Lower leg skin (tissue), 4 donors: ENCODE measurements at regions not wholly inside any gene's neighbourhood (a gene's known extent, or its start where the extent isn't known, plus 50 kb on each side); places are given as distances from the start of the nearest gene placed in this dataset.

Experiments
- DNase-seq, 2 donors: peaks; one replicate each; pipeline ENCODE4 v3.0.0-alpha.2; 2019; ENCODE audit warnings: low spot score in 2 of 2
- H3K4me3 ChIP-seq: fragments of 200-600 bp; sonication (generic); 2 replicates; pipeline ENCODE4 v1.5.1; 2017; ENCODE audit warnings: mild to moderate bottlenecking, low read depth; ENCODE audit not compliant: poor library complexity, severe bottlenecking
- POLR2A ChIP-seq, 2 donors: fragments of 450-650 bp; IDR thresholded peaks; one replicate each; pipeline ENCODE4 v1.6.1; 2016 to 2017; ENCODE audit warnings: antibody characterized with exemption in 2 of 2, mild to moderate bottlenecking in 1 of 2, moderate library complexity in 1 of 2
- WGBS, 2 donors: methylation state at CpG; one replicate each; pipeline ENCODE4 v1.1.5; 2018; 5-methylcytosine and 5-hydroxymethylcytosine counted together
- intact Hi-C: fragments of 100-400 bp; cut with DNase I; formaldehyde crosslinking; loops from one replicate; pipeline ENCODE4 v1.15.0; 2023; ENCODE audit warnings: low total_unique reads
- TF ChIP-seq, protein P1 (sequence below), 3 donors: fragments of 450-650 bp; IDR thresholded peaks; one replicate each; pipeline ENCODE4 v1.5.1; 2016; ENCODE audit warnings: antibody characterized with exemption in 3 of 3, mild to moderate bottlenecking in 3 of 3, moderate library complexity in 2 of 3

- H3K4me3 ChIP-seq = no peak overlapping the region
- TF ChIP-seq, protein P1, sequence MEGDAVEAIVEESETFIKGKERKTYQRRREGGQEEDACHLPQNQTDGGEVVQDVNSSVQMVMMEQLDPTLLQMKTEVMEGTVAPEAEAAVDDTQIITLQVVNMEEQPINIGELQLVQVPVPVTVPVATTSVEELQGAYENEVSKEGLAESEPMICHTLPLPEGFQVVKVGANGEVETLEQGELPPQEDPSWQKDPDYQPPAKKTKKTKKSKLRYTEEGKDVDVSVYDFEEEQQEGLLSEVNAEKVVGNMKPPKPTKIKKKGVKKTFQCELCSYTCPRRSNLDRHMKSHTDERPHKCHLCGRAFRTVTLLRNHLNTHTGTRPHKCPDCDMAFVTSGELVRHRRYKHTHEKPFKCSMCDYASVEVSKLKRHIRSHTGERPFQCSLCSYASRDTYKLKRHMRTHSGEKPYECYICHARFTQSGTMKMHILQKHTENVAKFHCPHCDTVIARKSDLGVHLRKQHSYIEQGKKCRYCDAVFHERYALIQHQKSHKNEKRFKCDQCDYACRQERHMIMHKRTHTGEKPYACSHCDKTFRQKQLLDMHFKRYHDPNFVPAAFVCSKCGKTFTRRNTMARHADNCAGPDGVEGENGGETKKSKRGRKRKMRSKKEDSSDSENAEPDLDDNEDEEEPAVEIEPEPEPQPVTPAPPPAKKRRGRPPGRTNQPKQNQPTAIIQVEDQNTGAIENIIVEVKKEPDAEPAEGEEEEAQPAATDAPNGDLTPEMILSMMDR (IDR thresholded peaks at IDR 0.05) = no peak
- no peak for TF ChIP-seq POLR2A (IDR thresholded peaks at IDR 0.05)
- intact Hi-C loops = no loop called here
- DNase-seq = no peak
- 79 to 80% methylated on average over 2 of the region's 2 CpGs for WGBS, 2 donors
These were observed 267.1 kb downstream of the CYRIA start for GRCh38 chr2:16398486-16399043.

DNA sequence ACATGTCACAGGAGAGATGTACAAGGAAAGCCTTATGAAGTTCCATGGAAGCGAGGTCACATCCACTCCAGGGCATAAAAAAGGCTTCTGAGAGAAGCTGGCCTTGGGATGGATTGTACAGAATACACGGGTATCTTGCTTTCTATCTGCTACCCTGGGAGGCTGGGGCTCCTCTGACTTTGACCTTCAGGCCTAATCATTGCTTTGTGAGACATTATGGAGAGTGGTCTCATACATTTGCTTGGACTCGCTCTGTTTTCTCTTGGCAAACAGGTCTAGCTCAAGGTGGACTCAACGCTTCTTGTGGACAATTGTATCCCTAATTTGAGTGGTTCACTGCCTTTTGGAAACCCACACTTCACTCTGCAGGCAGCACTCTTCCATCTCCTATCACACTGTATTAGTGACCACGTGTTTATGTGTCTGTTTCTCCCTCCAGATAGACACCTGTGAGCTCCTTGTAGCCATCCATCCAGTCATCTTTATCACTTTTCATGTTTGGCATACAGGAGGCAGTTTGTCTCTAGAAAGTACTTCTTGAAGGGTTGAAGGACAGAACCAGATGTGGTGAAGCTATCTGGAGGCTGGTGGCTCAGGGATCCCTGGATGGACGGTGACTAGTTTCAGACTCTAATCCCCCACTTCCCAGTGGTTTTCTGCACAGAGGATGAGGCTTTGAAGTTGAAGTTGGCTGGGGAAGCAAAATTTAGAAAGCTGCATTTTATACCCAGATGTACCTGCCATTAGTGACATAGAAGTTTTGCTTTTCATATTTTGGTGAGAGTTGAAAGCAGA, 267.8 kb downstream of the CYRIA start:
- TF ChIP-seq, protein P1 (IDR thresholded peaks at IDR 0.05) = no peak
- TF ChIP-seq POLR2A (IDR thresholded peaks at IDR 0.05) = no peak
- no peak overlapping the region for H3K4me3 ChIP-seq
- 84 to 89% methylated on average over 6 of the region's 6 CpGs for WGBS, 2 donors
- intact Hi-C loops = no loop called here
- no peak for DNase-seq

- H3K4me3 ChIP-seq = no peak overlapping the region
- intact Hi-C loops = no loop called here
- TF ChIP-seq, protein P1 (IDR thresholded peaks at IDR 0.05) = no peak
- TF ChIP-seq POLR2A (IDR thresholded peaks at IDR 0.05) = no peak
- 90 to 94% methylated on average over 3 of the region's 3 CpGs for WGBS, 2 donors
- DNase-seq = no peak
These were observed 268.6 kb downstream of the CYRIA start for GRCh38 chr2:16396986-16397385.

DNA sequence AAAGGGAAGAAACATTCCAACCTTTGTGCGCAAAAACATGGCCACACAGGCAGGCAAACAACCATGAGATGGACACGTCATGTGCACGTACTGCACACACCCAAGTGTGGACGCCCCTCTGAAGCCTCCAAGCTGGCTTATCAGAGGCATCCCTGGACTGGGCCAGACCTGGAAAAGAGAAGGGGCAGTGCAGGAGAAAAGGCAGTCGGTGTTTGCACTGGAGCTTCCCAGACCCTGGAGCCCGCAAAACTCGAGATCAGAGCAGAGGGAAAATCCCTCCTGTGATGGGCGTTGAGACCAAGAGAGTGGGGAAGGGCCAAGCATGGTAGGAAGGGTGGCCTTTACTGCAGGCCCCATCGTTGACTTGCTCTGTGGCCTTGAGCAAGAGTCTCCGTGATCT, 269.5 kb downstream of the CYRIA start:
- no peak for DNase-seq
- intact Hi-C loops = no loop called here
- no peak overlapping the region for H3K4me3 ChIP-seq
- no peak for TF ChIP-seq POLR2A (IDR thresholded peaks at IDR 0.05)
- TF ChIP-seq, protein P1 (IDR thresholded peaks at IDR 0.05) = no peak
- WGBS, 2 donors = 83 to 90% methylated on average over 10 of the region's 10 CpGs

DNA sequence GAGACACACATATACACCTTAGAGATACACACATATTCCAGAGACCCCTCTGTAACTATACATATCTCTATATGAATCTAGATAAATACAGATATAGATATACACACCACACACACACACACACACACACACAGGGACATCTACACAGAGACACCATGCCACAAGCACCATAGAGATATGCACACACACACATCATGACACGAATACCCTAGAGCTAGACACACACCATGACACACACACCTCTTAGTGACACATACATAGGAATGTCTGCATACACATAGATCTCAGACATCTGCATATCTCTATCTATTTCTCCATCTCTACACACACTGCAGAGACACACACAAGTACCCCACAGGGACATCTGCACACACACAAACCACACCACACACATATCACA, 270.0 kb downstream of the CYRIA start:
- no peak overlapping the region for H3K4me3 ChIP-seq
- WGBS, 2 donors = 63 to 73% methylated on average over 1 of the region's 1 CpG
- intact Hi-C loops = no loop called here
- DNase-seq = no peak
- TF ChIP-seq, protein P1 (IDR thresholded peaks at IDR 0.05) = no peak
- no peak for TF ChIP-seq POLR2A (IDR thresholded peaks at IDR 0.05)
